ENCODE measurements at regions not wholly inside any gene's neighbourhood (a gene's known extent, or its start where the extent isn't known, plus 50 kb on each side); places are given as distances from the start of the nearest gene placed in this dataset.

DNA sequence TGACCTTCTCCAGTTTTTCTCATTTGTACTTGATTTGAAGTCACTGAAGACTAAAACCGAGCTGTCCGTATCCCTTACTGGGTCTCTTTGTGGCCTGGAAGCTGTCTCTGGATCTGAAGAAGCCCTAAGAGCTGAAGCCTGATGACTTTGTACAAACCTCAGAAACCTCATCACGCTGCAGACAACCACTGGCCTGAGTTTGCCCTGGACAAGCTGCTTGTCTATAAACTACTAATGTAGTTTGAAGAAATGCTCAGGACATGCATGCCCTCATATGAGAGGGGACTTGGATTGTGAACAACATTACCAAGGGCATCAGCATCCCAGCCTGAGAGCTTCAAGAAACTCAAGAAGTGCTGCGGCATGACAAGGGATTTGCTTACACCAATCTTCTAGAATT lies 79.3 kb upstream of the CBLN2 start:
- CTCF ChIA-PET = no interaction called here
- no peak for FAIRE-seq

DNA sequence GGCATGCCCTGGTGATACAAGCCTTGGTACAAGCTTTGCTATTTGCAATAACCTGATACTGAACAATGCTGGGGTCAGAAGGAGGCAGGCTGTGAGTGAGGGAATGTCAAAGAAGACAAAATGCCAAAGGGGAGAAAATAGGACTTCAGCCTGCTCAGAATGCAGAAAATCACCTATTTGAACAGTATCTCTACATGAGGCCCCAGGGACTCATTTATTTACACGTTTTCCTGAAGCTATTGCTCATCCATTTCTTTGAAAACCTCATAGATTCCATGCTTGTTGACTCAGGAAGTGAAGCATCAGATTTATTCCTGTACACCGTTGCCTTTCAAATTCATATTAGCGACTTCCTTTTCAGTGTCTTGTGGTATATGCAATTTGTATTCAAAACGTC lies 69.4 kb upstream of the CBLN2 start:
- Histone ChIP-seq H3K79me2 (ENCODE audit: control insufficient read depth, insufficient read depth, low read length) (no peaks in the 10 kb centered on the region), H3K9ac (replicated peaks; ENCODE audit: extremely low read depth, insufficient read depth, low read length) (no peak overlapping the region), H3K4me1 (ENCODE audit: control insufficient read depth, extremely low read depth, insufficient read depth, low read length) (no peaks in the 10 kb centered on the region), H2AFZ (ENCODE audit: low read depth, low read length) (no peak overlapping the region), H3K9me3 (replicated peaks; ENCODE audit: control insufficient read depth, insufficient read depth, low read length) (no peaks in the 10 kb centered on the region), H3K4me3 (replicated peaks in 1 of 3; ENCODE audit: insufficient read depth in 1 of 3, low read depth in 1 of 3, low read length in 3 of 3) (no peak overlapping the region), H3K27me3 (ENCODE audit: control insufficient read depth in 2 of 2, insufficient read depth in 2 of 2, low read length in 2 of 2) (no peaks in the 10 kb centered on the region), H3K9me1 (replicated peaks; ENCODE audit: control insufficient read depth, extremely low read depth, insufficient read depth, low read length) (no peaks in the 10 kb centered on the region), H4K20me1 (replicated peaks; ENCODE audit: control insufficient read depth, extremely low read depth, insufficient read depth, low read length) (no peaks in the 10 kb centered on the region), H3K27ac (ENCODE audit: insufficient read depth, low read depth, low read length) (no peak overlapping the region), H3K4me2 (ENCODE audit: insufficient read depth, low read length) (no peak overlapping the region), H3K36me3 (ENCODE audit: control insufficient read depth in 2 of 2, extremely low read depth in 1 of 2, insufficient read depth in 2 of 2, low read length in 2 of 2) (no peaks in the 10 kb centered on the region)
- ChIA-PET POLR2A (no interaction called here), CTCF (no interaction called here)
- intact Hi-C loops (cut with micrococcal nuclease) (no loop called here), dilution Hi-C loops (cut with MboI; ENCODE audit: extremely low pct_ligation_motif_present, low sequenced_read_pairs) (no loop called here)
- TF ChIP-seq FOS (IDR thresholded peaks at IDR 0.05; ENCODE audit: borderline replicate concordance, insufficient read depth, low read length) (no peak), MYC (IDR thresholded peaks at IDR 0.05; ENCODE audit: low read depth, low read length) (no peak), POLR2A (IDR thresholded peaks at IDR 0.05; ENCODE audit: low read depth, low read length) (no peak), POLR2AphosphoS5 (IDR thresholded peaks at IDR 0.05; ENCODE audit: insufficient read depth, low read depth, low read length) (no peak), GATA2 (IDR thresholded peaks at IDR 0.05; ENCODE audit: insufficient read depth, insufficient read length, low read depth, low read length) (no peak), EZH2 (IDR thresholded peaks at IDR 0.05; ENCODE audit: borderline replicate concordance, low read depth, low read length, severe bottlenecking) (no peak), JUN (IDR thresholded peaks at IDR 0.05; ENCODE audit: borderline replicate concordance, insufficient read depth, insufficient read length, low read depth) (no peak)
- TF ChIP-seq, protein P1, sequence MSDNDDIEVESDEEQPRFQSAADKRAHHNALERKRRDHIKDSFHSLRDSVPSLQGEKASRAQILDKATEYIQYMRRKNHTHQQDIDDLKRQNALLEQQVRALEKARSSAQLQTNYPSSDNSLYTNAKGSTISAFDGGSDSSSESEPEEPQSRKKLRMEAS (IDR thresholded peaks at IDR 0.05; ENCODE audit: insufficient read depth, insufficient read length) = no peak
- TF ChIP-seq, protein P2, sequence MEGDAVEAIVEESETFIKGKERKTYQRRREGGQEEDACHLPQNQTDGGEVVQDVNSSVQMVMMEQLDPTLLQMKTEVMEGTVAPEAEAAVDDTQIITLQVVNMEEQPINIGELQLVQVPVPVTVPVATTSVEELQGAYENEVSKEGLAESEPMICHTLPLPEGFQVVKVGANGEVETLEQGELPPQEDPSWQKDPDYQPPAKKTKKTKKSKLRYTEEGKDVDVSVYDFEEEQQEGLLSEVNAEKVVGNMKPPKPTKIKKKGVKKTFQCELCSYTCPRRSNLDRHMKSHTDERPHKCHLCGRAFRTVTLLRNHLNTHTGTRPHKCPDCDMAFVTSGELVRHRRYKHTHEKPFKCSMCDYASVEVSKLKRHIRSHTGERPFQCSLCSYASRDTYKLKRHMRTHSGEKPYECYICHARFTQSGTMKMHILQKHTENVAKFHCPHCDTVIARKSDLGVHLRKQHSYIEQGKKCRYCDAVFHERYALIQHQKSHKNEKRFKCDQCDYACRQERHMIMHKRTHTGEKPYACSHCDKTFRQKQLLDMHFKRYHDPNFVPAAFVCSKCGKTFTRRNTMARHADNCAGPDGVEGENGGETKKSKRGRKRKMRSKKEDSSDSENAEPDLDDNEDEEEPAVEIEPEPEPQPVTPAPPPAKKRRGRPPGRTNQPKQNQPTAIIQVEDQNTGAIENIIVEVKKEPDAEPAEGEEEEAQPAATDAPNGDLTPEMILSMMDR (IDR thresholded peaks at IDR 0.05; ENCODE audit: extremely low read depth in 1 of 2, insufficient read depth in 1 of 2, low read depth in 1 of 2, low read length in 2 of 2) = no peak
- no peak for FAIRE-seq
- no TSS peak for BruUV-seq (replicated peaks)
- no peak for DNase-seq (ENCODE audit: low read depth, low spot score)

More for the DNA sequence above, 79.3 kb upstream of the CBLN2 start:
- H3K9me1 ChIP-seq (replicated peaks; ENCODE audit: control insufficient read depth, extremely low read depth, insufficient read depth, low read length) = no peaks in the 10 kb centered on the region
- POLR2A ChIA-PET = no interaction called here
- no peaks in the 10 kb centered on the region for H3K9me3 ChIP-seq (replicated peaks; ENCODE audit: control insufficient read depth, insufficient read depth, low read length)
- TF ChIP-seq POLR2A (IDR thresholded peaks at IDR 0.05; ENCODE audit: low read depth, low read length) (no peak), FOS (IDR thresholded peaks at IDR 0.05; ENCODE audit: borderline replicate concordance, insufficient read depth, low read length) (no peak), GATA2 (IDR thresholded peaks at IDR 0.05; ENCODE audit: insufficient read depth, insufficient read length, low read depth, low read length) (no peak), POLR2AphosphoS5 (IDR thresholded peaks at IDR 0.05; ENCODE audit: insufficient read depth, low read depth, low read length) (no peak), JUN (IDR thresholded peaks at IDR 0.05; ENCODE audit: borderline replicate concordance, insufficient read depth, insufficient read length, low read depth) (no peak)
- TF ChIP-seq, protein P2 (IDR thresholded peaks at IDR 0.05; ENCODE audit: extremely low read depth in 1 of 2, insufficient read depth in 1 of 2, low read depth in 1 of 2, low read length in 2 of 2) = no peak
- H3K4me1 ChIP-seq (ENCODE audit: control insufficient read depth, extremely low read depth, insufficient read depth, low read length) = no peaks in the 10 kb centered on the region
- H3K27me3 ChIP-seq (ENCODE audit: control insufficient read depth in 2 of 2, insufficient read depth in 2 of 2, low read length in 2 of 2) = no peaks in the 10 kb centered on the region
- H3K4me2 ChIP-seq (ENCODE audit: insufficient read depth, low read length) = no peak overlapping the region
- no peak overlapping the region for H3K9ac ChIP-seq (replicated peaks; ENCODE audit: extremely low read depth, insufficient read depth, low read length)
- no peaks in the 10 kb centered on the region for H3K79me2 ChIP-seq (ENCODE audit: control insufficient read depth, insufficient read depth, low read length)
- dilution Hi-C loops (cut with MboI; ENCODE audit: extremely low pct_ligation_motif_present, low sequenced_read_pairs) = no loop called here
- no peak overlapping the region for H3K27ac ChIP-seq (ENCODE audit: insufficient read depth, low read depth, low read length)
- intact Hi-C loops (cut with micrococcal nuclease) = no loop called here
- BruUV-seq (replicated peaks) = no TSS peak
- H3K36me3 ChIP-seq (ENCODE audit: control insufficient read depth in 2 of 2, extremely low read depth in 1 of 2, insufficient read depth in 2 of 2, low read length in 2 of 2) = no peaks in the 10 kb centered on the region
- no peaks in the 10 kb centered on the region for H4K20me1 ChIP-seq (replicated peaks; ENCODE audit: control insufficient read depth, extremely low read depth, insufficient read depth, low read length)
- H2AFZ ChIP-seq (ENCODE audit: low read depth, low read length) = no peak overlapping the region
- no peak overlapping the region for H3K4me3 ChIP-seq (replicated peaks in 1 of 3; ENCODE audit: insufficient read depth in 1 of 3, low read depth in 1 of 3, low read length in 3 of 3)
- DNase-seq (ENCODE audit: low read depth, low spot score) = no peak

Data from endothelial cell of umbilical vein (primary cell).